GM12865 (cell line): ENCODE measurements at regions not wholly inside any gene's neighbourhood (a gene's known extent, or its start where the extent isn't known, plus 50 kb on each side); places are given as distances from the start of the nearest gene placed in this dataset.

ENCODE experiments used
- DNase-seq: peaks from one replicate; pipeline ENCODE4 v3.0.0; 2010; ENCODE audit warnings: low read depth
- H3K4me3 ChIP-seq: 2 replicates; pipeline ENCODE4 v1.5.1; 2011; ENCODE audit warnings: mild to moderate bottlenecking, low read depth, low read length, control low read depth
- CTCF ChIP-seq: IDR thresholded peaks from 2 replicates; pipeline ENCODE4 v1.5.1; 2011; ENCODE audit warnings: low read length, control low read depth, low read depth, inconsistent platforms; ENCODE audit not compliant: insufficient read depth; ENCODE audit errors: missing control alignments

DNA sequence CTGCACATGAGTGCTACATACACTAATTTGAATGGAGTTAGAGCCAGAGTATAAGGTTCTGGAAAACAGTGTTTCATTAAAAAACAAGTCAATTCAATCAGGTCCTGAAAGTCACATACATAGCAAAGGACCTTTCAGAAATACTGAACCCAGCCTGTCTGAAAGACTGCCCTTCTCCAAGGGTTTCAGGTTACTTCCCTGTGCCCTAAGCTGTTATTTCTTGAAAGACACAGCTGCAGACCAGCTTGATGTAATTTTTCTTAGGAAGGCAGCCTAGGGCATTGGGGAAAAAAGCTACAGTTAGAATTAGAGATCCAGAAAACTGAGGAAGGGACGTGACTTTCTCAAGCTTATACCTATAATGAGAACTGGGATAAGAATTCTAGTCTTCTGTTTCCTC, 155.9 kb upstream of the MAOA start:
- no peak overlapping the region for H3K4me3 ChIP-seq
- no peak for TF ChIP-seq CTCF
- no peak for DNase-seq

GRCh38 chrX:43500996-43501694, 155.0 kb upstream of the MAOA start:
- no peak for DNase-seq
- no peak overlapping the region for H3K4me3 ChIP-seq
- TF ChIP-seq CTCF = no peak

DNA sequence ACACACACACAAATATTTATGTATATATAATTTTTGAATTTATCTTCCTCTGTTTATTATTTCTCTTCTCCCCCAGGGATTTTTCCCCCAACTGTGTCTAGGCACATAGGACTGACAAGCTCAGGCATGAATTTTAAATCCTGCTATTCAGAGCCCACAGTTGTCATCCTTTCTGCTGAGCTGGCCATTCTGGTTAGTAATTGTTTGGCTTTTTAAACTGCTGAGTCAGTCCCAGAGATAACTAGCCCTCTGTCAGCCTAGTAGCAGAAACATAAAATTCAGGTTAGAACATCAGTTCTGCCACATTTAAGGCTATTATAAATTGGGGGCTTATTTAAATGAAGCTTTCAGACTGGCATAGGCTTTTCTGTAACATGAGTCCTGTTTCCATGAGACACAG, 151.7 kb upstream of the MAOA start:
- no peak overlapping the region for H3K4me3 ChIP-seq
- TF ChIP-seq CTCF = no peak
- DNase-seq = no peak

GRCh38 chrX:43505769-43506168, 150.3 kb upstream of the MAOA start:
- no peak overlapping the region for H3K4me3 ChIP-seq
- DNase-seq = no peak
- no peak for TF ChIP-seq CTCF

DNA sequence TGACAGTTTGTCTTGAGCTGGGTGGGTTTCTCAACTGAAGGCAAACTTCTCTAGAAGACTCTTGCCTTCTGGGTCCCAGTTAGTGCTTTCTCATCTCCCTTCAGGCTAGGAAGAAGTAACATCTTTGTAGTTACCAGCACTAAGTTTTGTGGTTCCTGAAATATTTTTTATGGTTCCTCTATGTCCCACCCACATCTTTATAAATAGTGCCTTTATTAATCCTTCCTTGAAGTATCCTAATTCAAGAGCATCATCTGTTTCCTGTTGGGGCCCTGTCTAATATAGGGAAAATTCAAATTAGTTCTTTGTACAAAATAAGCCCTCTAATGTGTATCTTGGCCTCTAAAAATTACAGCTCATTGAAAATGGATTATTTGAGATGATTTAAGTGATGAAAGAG, 147.4 kb upstream of the MAOA start:
- DNase-seq = no peak
- TF ChIP-seq CTCF = no peak
- no peak overlapping the region for H3K4me3 ChIP-seq

DNA sequence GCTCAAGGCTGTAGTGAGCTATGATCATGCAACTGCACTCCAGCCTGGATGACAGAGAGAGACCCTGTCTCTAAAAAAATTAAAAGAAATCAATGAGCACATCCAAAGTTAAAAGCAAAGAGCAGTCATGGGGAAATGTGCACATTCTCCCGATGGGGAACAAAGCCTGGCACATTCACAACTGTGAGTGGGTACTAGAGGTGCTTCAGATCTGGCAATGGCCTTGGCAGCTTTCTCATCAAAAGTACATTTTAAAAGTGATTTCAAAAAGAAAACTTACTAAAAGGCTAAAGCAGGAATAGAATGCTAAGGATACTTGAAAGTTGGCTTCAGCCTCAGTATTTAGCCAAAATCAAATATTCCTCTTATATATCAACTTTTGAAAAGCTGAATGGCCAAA, 145.9 kb upstream of the MAOA start:
- TF ChIP-seq CTCF = no peak

GRCh38 chrX:43513085-43513484, 143.0 kb upstream of the MAOA start:
- H3K4me3 ChIP-seq = no peak overlapping the region
- no peak for DNase-seq
- no peak for TF ChIP-seq CTCF

More for the DNA sequence above, 145.9 kb upstream of the MAOA start:
- DNase-seq = no peak
- H3K4me3 ChIP-seq = no peak overlapping the region
